SK-N-SH (cell line): ENCODE measurements at regions not wholly inside any gene's neighbourhood (a gene's known extent, or its start where the extent isn't known, plus 50 kb on each side); places are given as distances from the start of the nearest gene placed in this dataset.
"Not testable (repeated sequence)": the region's sequence is repeated elsewhere in the genome, so short reads cannot be mapped to it uniquely, and the experiment has no call there.

ENCODE experiments used
- CTCF ChIP-seq: fragments of 200-600 bp; sonication (generic); IDR thresholded peaks from 2 replicates; pipeline ENCODE4 v1.6.1; 2017; ENCODE audit warnings: antibody characterized with exemption, mild to moderate bottlenecking, moderate library complexity
- ELF1 ChIP-seq: IDR thresholded peaks from 2 replicates; pipeline ENCODE4 v1.4.0; 2012
- EP300 ChIP-seq, 2 experiments: IDR thresholded peaks; 2 replicates each; pipeline versions ENCODE4 v1.4.0 to v1.6.1; 2012; ENCODE audit warnings: borderline replicate concordance in 1 of 2, low read depth in 1 of 2, low read length in 1 of 2
- EZH2phosphoT487 ChIP-seq: fragments of 200-600 bp; sonication (generic); IDR thresholded peaks from 2 replicates; pipeline ENCODE4 v1.6.1; 2017; ENCODE audit warnings: low read depth, mixed run types, mild to moderate bottlenecking, antibody characterized with exemption, moderate library complexity, borderline replicate concordance
- FOSL2 ChIP-seq: IDR thresholded peaks from 2 replicates; pipeline ENCODE4 v1.4.0; 2012; ENCODE audit warnings: low read depth, mild to moderate bottlenecking, moderate library complexity, borderline replicate concordance
- FOXM1 ChIP-seq: IDR thresholded peaks from 2 replicates; pipeline ENCODE4 v1.4.0; 2012; ENCODE audit warnings: low read depth, mild to moderate bottlenecking
- JUND ChIP-seq: IDR thresholded peaks from 2 replicates; pipeline ENCODE4 v1.4.0; 2012
- MAX ChIP-seq: IDR thresholded peaks from 2 replicates; pipeline ENCODE4 v1.4.0; 2012; ENCODE audit warnings: low read depth
- POLR2AphosphoS5 ChIP-seq: IDR thresholded peaks from 2 replicates; pipeline ENCODE4 v1.6.1; 2012; ENCODE audit warnings: low read depth, low read length
- RFX5 ChIP-seq: IDR thresholded peaks from 2 replicates; pipeline ENCODE4 v1.6.1; 2012; ENCODE audit warnings: mild to moderate bottlenecking, improper control_type of control experiment, low read length
- SIN3A ChIP-seq: IDR thresholded peaks from 2 replicates; pipeline ENCODE4 v1.6.1; 2012; ENCODE audit warnings: low read depth, mild to moderate bottlenecking, low read length, moderate library complexity, borderline replicate concordance
- TCF12 ChIP-seq: IDR thresholded peaks from 2 replicates; pipeline ENCODE4 v1.4.0; 2012
- ZBTB33 ChIP-seq: IDR thresholded peaks from 2 replicates; pipeline ENCODE4 v1.4.0; 2012; ENCODE audit warnings: low read depth, borderline replicate concordance

GRCh38 chr2:91686046-91686445 is 2994.6 kb downstream of the RPIA start:
- TF ChIP-seq EP300 (IDR thresholded peaks at IDR 0.05; ENCODE audit: borderline replicate concordance in 1 of 2, low read depth in 1 of 2, low read length in 1 of 2); FOXM1; ZBTB33; MAX; POLR2AphosphoS5; CTCF; EZH2phosphoT487; FOSL2; SIN3A; TCF12; RFX5; ELF1; JUND: not testable (repeated sequence)
